GM18511 (cell line): ENCODE measurements at regions not wholly inside any gene's neighbourhood (a gene's known extent, or its start where the extent isn't known, plus 50 kb on each side); places are given as distances from the start of the nearest gene placed in this dataset.
A peak's percentile ranks its signal among the peaks of the same experiment; 100 is the strongest.
"Not testable (repeated sequence)": the region's sequence is repeated elsewhere in the genome, so short reads cannot be mapped to it uniquely, and the experiment has no call there.

Source experiments
- ATAC-seq: cut with Tn5 transposase; IDR thresholded peaks from one replicate; pipeline ENCODE4 v1.9.1; 2021; ENCODE audit warnings: mild to moderate bottlenecking, moderate library complexity; ENCODE audit not compliant: unreplicated experiment

DNA sequence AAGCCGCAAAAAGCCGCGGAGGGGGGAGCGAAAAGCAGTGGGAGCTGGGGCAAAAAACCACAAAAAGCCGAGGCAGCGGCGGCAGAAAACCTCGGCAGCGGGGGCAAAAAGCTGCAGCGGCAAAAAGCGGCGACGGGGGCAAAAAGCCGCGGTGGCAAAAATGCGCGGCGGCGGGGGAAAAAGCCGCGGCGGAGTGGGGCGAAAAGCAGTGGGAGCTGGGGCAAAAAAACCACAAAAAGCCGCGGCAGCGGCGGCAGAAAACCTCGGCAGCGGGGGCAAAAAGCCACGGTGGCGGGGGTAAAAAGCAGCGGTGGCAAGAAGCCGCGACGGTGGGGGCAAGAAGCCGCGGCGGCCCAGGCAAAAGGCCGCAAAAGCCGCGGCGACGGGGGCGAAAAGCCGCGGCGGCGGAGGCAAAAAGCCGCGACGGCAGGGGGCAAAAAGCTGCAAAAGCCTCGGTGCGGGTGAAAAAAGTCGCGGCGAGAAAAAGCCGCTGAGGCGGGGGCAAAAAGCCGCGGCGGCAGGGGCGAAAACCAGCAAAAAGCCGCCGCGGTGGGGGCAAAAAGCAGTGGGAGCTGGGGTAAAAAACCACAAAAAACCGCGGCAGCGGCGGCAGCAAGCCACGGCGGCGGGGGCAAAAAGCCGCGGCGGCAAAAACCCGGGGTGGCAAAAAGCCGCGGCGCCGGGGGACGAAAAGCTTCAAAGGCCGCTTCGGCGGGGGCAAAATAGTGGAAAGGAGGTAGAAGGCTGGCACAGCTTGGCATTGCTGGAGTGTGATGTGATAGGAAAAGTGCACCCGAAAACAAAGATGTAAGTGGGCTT lies 135.9 kb downstream of the ZNF92 start:
- no peak for ATAC-seq

DNA sequence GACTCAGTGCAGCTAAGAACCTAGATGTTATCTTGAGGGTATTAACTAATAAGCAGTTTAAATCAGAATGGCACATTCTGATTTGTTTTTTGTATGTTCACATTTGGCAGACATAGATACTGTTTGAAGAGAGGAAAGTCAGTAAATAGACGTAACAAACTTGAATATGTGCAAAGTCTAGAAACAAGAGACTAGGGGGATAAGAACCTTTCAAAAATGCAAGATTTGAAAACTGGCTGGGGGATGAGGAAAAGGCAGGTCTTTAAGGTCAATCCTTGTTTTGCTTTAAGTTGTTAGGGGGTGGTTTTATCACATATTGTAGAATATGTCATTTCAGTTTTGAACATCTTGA lies 136.5 kb downstream of the ZNF92 start:
- ATAC-seq, result not testable (repeated sequence)

DNA sequence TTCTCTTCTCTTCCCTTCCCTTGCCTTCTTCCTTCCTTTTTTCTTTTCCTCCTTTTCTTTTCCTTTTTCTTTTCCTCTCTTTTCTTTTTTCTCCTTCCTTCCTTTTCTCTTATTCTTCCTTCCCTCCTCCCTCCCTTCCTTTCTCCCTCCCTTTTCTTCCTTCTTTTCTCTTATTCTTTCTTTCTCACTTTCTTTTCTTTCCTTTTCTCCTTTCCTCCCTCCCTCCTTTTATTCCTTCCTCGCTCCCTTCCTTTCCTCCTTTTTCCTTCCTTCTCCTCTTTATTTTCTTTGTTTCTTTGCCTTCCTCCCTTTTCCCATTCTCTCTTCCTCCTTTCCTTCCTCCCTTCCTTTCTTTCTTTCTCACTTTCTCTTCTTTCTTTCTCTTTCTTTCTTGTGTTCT lies 146.1 kb downstream of the ZNF92 start:
- ATAC-seq, result not testable (repeated sequence)

DNA sequence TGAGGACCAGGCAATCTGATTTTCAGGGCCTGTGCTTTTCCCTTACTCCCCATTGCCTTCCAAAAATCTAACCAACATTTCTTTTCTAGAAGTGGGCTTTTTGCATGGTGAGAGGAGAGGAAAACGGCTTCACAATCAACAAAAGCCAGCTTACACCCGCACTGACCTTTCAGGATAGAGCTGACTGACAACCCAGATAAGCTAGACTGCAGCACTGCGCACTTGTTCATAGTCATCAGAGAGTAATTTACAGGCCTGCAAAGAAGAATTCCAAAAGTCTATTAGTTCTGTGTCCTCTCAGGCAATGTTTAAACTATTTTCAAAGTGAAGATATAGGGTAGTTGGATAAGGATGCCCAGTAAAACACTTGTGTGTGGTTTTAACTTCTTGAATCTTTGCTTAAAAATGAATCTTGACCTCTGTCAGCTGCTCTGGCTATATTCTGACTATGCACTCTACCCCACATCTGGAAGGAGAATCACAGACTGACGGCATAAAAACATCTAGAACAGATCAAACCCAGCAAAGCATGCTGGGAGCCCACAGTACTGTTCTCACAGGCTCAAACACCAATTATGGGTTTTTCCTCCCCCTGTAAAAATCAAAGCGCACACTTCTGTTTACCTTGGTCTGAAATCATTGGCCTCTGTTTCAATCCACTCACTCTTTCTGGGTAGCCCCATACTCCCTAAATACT lies 172.0 kb downstream of the ZNF92 start:
- not testable (repeated sequence) for ATAC-seq

DNA sequence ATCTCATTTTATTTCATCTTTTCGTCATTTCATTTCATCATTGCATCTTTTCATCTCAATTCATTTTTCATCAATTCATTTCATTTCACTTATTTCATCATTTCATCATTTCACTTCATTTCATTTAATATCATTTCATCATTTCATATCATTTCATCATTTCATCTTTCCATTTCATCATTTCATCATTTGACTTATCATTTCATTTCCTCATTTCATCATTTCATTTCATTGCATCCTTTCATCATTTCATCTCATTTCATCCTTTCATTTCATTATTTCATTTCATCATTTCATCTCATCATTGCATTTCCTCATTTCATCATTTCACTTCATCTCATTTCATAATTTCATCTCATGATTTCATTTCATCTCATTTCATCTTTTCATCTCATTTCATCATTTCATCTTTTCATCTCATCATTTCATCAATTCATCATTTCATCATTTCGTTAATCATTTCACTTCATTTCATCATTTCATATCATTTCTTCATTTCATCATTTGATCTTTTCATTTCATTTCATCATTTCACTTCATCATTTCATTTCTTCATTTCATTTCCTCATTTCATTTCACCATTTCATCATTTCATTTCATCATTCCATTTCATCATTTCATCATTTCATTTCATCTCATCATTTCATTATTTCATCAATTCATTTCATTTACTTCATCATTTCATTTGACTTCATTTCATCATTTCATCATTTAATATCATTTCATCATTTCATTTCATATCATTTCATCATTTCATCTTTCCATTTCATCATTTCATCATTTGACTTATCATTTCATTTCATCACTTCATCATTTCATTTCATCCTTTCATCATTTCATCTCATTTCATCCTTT lies 176.2 kb downstream of the ZNF92 start:
- ATAC-seq, result not testable (repeated sequence)

DNA sequence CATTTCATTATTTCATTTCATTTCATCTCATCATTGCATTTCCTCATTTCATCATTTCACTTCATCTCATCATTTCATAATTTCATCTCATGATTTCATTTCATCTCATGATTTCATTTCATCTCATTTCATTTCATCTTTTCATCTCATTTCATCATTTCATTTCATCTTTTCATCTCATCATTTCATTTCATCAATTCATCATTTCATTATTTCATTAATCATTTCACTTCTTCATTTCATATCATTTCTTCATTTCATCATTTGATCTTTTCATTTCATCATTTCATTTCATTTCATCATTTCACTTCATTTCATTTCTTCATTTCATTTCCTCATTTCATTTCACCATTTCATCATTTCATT lies 176.8 kb downstream of the ZNF92 start:
- not testable (repeated sequence) for ATAC-seq

DNA sequence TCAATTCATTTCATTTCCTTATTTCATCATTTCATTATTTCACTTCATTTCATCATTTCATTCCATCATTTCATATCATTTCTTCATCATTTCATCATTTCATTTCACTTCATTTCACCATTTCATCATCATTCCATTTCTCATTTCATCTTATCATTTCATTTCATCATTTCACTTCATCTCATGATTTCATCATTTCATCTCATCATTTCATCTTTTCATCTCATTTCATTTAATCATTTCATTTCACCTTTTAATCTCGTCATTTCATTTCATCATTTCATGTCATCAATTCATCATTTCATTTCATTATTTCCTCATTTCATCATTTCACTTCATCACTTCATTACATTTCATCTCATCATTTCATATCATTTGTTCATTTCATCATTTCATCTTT lies 177.4 kb downstream of the ZNF92 start:
- ATAC-seq, result not testable (repeated sequence)

DNA sequence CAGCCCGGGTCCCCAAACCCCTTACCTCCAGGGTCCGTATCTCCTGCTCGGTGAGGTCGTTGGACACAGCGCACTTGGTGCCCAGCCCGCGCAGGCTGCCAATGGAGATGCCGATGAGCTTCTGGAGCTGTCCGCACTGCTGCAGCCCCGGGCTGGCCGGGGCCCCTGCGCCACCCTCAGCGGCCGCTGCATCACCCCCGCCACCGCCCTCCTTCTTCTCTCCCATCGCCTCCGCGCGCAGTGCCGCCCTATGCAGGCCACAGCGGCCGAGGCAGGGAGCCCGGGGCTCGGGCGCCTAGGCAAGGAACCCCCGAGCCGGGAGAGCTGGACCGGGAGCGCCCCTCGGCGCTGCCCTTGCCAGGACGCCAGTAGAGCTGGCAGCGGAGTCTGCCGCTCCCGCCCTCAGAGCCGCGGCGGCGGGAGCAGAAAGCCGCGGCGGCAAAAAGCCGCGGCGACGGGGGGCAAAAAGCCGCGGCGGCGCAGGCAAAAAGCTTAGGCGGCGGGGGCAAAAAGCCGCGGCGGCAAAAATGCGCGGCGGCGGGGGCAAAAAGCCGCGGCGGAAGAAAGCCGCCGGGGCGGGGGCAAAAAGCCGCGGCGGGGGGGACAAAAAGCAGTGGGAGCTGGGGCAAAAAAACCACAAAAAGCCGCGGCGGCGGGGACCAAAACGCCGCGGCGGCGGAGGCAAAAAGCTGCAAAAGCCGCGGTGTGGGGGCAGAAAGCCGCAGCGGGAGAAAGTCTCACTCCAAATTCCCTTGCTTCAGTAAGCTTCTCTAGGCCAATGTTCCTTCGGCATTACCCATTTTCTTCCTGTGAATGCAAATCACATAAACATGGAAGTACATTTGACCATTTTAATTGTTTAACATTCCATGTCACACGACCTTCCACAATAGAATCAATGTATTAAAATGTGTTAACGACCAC lies 181.2 kb downstream of the ZNF92 start:
- ATAC-seq, result not testable (repeated sequence)

DNA sequence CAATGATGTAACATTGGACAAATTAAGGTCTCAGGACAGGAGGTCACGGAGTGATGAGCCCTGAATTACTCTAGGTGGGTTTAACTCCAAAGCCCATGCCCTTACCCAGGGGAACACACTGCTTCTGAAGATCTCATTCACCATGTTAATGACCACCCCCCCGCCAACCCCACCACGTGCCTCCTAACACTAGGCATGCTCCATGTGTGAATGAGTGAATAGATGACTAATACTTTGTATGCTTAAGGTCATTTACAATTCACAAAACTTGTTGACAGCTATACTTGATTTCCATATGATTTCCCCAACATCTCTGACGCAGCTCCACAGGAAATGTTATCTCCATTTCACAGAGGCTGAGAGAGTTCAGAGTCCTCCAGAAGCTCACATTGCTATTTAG lies 184.9 kb downstream of the ZNF92 start:
- not testable (repeated sequence) for ATAC-seq

DNA sequence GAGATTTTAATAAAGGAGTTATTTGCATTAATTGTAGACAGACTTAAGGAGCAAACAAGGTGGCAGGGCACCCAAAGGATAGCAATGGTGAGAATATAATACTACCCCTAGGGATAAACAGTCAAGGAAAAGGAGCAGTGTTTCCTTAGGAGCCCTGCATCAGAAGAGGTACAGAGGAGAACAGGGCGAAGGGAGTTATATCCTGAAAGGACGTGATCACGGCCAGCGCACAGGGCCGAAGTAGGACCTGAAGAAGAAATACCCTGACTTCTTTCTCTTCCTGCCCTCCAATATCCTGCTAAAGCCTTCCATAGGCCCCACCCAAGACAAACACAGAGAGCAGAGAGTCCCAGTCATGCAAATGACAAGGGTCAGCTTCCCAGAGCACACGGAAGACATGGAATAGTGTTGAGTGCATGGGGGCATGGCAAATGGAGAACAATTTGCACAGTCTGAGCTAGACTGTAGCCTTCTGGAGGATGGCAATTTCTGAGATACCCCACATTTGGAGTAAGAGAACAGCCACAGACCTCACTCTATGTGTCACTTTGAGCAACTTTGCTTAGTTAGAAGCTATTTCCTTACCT lies 188.2 kb downstream of the ZNF92 start:
- ATAC-seq, result not testable (repeated sequence)

DNA sequence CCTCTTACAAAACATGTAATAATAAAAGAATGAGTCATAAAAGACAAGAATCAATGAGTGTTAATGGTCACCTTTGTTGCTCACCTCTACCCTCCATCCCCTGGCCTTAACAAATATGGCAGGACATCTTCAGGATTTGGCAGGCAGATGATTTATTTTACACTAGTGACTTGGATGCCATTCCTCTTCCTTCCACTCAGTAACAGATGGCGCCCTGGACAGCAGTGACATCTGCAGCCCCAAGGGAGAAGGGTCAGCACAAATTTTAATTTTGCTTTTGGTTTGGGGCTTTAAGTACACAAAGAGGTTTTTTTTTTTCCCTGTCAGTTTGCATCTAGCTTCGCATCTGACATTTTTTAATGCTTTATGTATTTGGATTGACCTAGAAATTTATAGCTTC lies 188.9 kb downstream of the ZNF92 start:
- ATAC-seq, result peak; percentile 92

DNA sequence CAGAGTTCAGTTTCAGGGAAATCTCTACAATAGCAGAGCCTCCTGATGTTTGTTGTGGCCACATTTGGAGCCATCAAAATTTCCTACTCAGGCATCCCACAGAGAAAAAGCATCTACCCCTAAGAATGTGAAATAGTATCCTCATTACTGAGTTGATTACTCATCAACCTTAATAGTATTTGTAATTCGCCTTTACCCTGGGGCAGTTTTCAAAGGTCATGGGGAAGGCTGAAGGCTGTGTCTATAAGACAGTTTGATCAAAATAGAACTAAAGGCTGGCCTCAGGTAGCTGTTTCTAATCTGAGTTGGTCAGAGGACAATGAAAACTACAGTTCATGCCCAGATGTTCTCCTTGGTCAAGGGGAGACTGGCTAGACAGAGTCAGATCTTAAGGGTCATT lies 189.7 kb downstream of the ZNF92 start:
- ATAC-seq, result not testable (repeated sequence)

DNA sequence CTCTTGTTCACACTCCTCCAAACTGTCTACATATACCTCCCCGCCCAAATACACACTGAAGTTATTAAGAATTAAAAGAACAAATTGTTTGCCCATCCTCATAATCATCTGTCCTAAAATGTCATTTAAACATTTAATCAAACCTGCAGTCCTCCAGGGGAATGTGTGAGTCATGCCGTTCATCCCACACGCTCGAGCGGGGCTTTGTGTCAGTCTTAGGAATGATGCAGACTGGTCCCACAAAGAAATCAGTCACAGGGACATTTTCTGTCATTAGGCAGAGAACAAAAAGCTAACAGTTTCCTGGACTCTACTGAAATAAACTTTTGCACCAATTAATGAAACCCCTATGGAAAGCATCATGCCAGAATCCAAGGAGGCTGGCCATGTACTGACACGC lies 194.6 kb downstream of the ZNF92 start:
- ATAC-seq, result not testable (repeated sequence)

DNA sequence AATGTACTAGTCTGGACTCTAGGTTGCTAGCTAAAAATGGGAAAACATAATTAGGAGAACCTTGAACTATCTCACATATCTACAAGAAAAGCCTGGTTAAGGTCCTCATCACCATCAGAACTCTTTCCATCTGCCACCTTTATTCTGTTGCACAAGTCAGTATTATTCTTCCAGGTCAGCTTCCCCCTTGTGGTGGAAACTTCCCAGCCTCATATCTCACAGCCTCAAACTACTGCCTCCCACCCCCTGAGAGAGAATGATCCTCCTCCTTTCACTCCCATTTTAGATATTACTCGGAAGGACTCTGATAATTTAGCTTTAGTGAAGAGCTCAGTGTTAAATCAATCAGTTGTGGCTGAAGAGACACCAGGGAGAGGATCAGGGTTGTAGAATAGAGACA lies 197.3 kb downstream of the ZNF92 start:
- ATAC-seq, result not testable (repeated sequence)

DNA sequence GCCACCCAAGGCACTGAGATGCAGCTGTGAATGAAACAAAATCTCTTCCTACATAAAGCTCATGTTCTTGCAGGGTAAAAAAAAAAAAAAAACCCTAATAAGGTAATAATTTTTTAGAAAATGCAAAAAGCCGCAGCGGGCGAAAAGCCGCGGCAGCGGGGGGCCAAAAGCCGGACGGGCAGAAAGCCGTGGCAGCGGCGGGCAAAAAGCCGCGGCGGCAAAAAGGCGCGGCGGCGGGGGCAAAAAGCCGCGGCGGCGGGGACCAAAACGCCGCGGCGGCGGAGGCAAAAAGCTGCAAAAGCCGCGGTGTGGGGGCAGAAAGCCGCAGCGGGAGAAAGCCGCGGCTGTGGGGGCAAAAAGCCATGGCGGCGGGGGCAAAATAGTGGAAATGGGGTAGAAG lies 198.9 kb downstream of the ZNF92 start:
- not testable (repeated sequence) for ATAC-seq

DNA sequence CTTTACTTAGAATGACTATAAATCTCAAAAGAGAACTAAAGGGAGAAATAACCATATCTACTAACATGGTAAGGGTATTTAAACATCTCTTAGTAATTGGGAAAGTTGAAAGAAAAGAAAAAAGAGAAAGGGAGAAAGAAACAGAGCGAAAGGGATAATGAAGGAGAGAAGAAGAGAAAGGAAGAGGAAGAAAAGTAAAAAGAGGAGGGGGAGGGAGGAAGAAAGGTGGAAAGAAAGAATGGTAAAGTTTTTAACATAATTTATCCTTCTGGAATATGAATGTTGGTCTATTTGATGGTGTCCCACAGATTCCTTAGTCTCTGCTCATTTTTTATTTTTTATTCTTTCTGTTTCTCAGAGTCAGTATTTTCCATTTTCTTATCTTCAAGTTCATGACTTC lies 202.7 kb downstream of the ZNF92 start:
- ATAC-seq, result not testable (repeated sequence)

DNA sequence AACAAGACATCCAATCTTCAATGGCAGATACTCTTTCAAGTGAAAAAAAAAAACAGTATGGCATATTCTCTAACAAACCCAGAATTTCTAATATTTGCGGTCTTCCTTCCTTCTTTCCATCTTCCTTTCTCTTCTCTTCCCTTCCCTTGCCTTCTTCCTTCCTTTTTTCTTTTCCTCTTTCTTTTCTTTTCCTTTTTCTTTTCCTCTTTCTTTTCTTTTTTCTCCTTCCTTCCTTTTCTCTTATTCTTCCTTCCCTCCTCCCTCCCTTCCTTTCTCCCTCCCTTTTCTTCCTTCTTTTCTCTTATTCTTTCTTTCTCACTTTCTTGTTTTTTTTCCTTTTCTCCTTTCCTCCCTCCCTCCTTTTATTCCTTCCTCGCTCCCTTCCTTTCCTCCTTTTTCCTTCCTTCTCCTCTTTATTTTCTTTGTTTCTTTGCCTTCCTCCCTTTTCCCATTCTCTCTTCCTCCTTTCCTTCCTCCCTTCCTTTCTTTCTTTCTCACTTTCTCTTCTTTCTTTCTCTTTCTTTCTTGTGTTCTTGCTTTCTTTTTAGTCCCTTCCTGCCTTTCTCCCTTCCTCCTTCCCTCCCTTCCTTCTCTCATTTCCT lies 209.0 kb downstream of the ZNF92 start:
- ATAC-seq, result not testable (repeated sequence)

DNA sequence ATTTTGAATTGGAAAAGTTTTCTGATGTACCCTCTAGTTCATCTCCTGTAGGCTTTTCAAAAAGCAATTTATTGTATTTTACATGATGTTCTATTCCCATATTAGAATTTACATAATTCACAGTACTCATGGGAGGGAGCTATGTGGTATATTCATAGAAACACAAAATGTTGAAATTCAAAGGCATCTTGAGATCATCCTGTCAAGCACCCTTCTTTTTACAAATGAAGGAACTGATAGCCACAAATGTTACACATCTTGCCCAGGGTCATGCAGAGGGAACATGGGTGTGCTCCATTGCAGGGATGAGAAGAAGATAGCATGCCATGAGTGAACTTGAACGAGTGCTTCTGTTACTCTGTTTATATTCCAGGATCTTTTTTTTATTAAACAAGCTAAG lies 228.8 kb downstream of the ZNF92 start:
- ATAC-seq, result not testable (repeated sequence)

DNA sequence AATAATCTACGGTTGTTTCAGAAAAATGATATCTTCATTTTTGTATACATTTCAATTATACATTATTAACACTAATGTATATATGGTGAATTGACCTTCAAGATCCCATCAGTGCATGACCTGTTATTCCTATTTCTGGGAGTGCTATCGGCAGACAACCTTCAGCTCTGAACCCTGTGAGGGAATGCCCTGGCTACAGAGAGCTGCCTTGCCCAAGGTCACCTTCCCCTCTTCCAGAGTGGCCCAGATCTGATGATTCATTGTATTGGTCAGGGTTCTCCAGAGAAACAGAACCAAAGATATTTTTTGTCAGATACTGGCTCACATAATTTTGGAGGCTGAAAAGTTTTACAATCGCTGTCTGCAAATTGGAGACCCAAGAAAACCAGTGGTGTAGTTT lies 235.5 kb downstream of the ZNF92 start:
- no peak for ATAC-seq
